Ecto neural progenitor cell (in vitro differentiated cells): ENCODE measurements at regions not wholly inside any gene's neighbourhood (a gene's known extent, or its start where the extent isn't known, plus 50 kb on each side); places are given as distances from the start of the nearest gene placed in this dataset.
"Not testable (repeated sequence)": the region's sequence is repeated elsewhere in the genome, so short reads cannot be mapped to it uniquely, and the experiment has no call there.

Experiments used
- DNase-seq: peaks from one replicate; pipeline ENCODE4 v3.0.0-alpha.2; 2018; ENCODE audit warnings: low spot score

GRCh38 chrX:13476384-13476783 is 93.0 kb upstream of the EGFL6 start:
- DNase-seq, result no peak

- DNase-seq, result no peak
Measured at GRCh38 chrX:13474164-13474516, 95.3 kb upstream of the EGFL6 start.

- no peak for DNase-seq
Measured at GRCh38 chrX:13473442-13474163, 95.8 kb upstream of the EGFL6 start.

GRCh38 chrX:13472975-13473374 is 96.4 kb upstream of the EGFL6 start:
- no peak for DNase-seq

- peak; percentile 54 for DNase-seq
Measured at GRCh38 chrX:13471269-13471668, 98.1 kb upstream of the EGFL6 start.

GRCh38 chrX:13470685-13470977 is 98.8 kb upstream of the EGFL6 start:
- DNase-seq, result no peak

- no peak for DNase-seq
Measured at GRCh38 chrX:13469963-13470684, 99.3 kb upstream of the EGFL6 start.

- DNase-seq, result no peak
Measured at GRCh38 chrX:13468096-13468495, 101.3 kb upstream of the EGFL6 start.

- no peak for DNase-seq
Measured at GRCh38 chrX:13467243-13467642, 102.2 kb upstream of the EGFL6 start.

GRCh38 chrX:13464599-13465275 is 104.7 kb upstream of the EGFL6 start:
- DNase-seq, result no peak

GRCh38 chrX:13463608-13464007 is 105.8 kb upstream of the EGFL6 start:
- no peak for DNase-seq

GRCh38 chrX:13452283-13452682 is 117.1 kb upstream of the EGFL6 start:
- no peak for DNase-seq

- DNase-seq, result no peak
Measured at GRCh38 chrX:13449441-13449840, 120.0 kb upstream of the EGFL6 start.

GRCh38 chrX:13448941-13449340 is 120.5 kb upstream of the EGFL6 start:
- no peak for DNase-seq

GRCh38 chrX:13441608-13442007 is 121.8 kb upstream of the ATXN3L start:
- not testable (repeated sequence) for DNase-seq

- DNase-seq, result no peak
Measured at GRCh38 chrX:13440176-13440575, 120.3 kb upstream of the ATXN3L start.

GRCh38 chrX:13433298-13433605 is 113.4 kb upstream of the ATXN3L start:
- DNase-seq, result no peak

- DNase-seq, result no peak
Measured at GRCh38 chrX:13432414-13433297, 112.8 kb upstream of the ATXN3L start.

- no peak for DNase-seq
Measured at GRCh38 chrX:13430136-13430827, 110.4 kb upstream of the ATXN3L start.

GRCh38 chrX:13428053-13428786 is 108.4 kb upstream of the ATXN3L start:
- no peak for DNase-seq

- DNase-seq, result no peak
Measured at GRCh38 chrX:13427441-13428052, 107.7 kb upstream of the ATXN3L start.
